ENCODE measurements at regions not wholly inside any gene's neighbourhood (a gene's known extent, or its start where the extent isn't known, plus 50 kb on each side); places are given as distances from the start of the nearest gene placed in this dataset.

DNA sequence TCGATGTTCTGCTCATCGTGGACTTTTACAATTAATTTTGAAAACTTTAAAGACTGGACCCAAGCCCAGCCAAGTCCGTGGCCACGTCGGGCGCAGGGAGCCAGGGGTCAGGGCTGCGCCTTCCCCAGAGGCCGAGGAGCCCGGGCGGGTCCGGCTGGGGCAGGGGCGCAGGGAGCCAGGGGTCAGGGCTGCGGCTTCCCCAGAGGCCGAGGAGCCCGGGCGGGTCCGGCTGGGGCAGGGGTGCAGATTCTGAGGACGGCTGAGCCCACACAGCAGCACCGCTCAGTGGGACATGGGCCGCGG is 75.2 kb downstream of the MICALL2 start:
- no peak for ATAC-seq

More for the DNA sequence above, 75.2 kb downstream of the MICALL2 start:
- TF ChIP-seq SNAI2 (CRISPR knock-in tag; IDR thresholded peaks at IDR 0.05) = no peak
- TF ChIP-seq, protein P1, sequence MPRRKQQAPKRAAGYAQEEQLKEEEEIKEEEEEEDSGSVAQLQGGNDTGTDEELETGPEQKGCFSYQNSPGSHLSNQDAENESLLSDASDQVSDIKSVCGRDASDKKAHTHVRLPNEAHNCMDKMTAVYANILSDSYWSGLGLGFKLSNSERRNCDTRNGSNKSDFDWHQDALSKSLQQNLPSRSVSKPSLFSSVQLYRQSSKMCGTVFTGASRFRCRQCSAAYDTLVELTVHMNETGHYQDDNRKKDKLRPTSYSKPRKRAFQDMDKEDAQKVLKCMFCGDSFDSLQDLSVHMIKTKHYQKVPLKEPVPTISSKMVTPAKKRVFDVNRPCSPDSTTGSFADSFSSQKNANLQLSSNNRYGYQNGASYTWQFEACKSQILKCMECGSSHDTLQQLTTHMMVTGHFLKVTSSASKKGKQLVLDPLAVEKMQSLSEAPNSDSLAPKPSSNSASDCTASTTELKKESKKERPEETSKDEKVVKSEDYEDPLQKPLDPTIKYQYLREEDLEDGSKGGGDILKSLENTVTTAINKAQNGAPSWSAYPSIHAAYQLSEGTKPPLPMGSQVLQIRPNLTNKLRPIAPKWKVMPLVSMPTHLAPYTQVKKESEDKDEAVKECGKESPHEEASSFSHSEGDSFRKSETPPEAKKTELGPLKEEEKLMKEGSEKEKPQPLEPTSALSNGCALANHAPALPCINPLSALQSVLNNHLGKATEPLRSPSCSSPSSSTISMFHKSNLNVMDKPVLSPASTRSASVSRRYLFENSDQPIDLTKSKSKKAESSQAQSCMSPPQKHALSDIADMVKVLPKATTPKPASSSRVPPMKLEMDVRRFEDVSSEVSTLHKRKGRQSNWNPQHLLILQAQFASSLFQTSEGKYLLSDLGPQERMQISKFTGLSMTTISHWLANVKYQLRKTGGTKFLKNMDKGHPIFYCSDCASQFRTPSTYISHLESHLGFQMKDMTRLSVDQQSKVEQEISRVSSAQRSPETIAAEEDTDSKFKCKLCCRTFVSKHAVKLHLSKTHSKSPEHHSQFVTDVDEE (CRISPR knock-in tag; IDR thresholded peaks at IDR 0.05) = no peak
- no peak for TF ChIP-seq CSDC2 (CRISPR knock-in tag; IDR thresholded peaks at IDR 0.05)
- TF ChIP-seq, protein P2, sequence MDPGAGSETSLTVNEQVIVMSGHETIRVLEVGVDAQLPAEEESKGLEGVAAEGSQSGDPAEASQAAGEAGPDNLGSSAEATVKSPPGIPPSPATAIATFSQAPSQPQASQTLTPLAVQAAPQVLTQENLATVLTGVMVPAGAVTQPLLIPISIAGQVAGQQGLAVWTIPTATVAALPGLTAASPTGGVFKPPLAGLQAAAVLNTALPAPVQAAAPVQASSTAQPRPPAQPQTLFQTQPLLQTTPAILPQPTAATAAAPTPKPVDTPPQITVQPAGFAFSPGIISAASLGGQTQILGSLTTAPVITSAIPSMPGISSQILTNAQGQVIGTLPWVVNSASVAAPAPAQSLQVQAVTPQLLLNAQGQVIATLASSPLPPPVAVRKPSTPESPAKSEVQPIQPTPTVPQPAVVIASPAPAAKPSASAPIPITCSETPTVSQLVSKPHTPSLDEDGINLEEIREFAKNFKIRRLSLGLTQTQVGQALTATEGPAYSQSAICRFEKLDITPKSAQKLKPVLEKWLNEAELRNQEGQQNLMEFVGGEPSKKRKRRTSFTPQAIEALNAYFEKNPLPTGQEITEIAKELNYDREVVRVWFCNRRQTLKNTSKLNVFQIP (CRISPR knock-in tag; IDR thresholded peaks at IDR 0.05; ENCODE audit: borderline replicate concordance, low read depth) = no peak

Measured in SK-N-SH treated with all-trans-retinoic acid at 6 μM for 48 hours (cell line).